ENCODE measurements at regions not wholly inside any gene's neighbourhood (a gene's known extent, or its start where the extent isn't known, plus 50 kb on each side); places are given as distances from the start of the nearest gene placed in this dataset.

DNA sequence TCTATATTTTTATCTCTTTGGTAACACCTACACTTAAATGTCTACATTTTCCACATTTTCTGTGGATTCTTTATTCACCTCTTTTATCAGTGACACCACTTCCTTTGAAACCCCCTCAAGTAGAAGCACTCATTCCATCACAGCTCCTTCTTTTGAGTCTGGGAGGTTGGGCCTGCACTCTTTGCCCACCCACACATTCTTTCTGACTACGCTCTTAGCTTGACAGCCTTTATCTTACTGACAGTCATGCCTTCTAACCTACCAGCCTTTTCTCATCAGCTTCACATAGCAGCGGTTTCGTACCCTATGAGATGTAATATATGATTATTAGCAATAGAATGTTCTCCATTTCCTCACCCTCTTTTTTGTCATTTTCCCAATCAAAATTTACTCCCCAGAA, 151.9 kb downstream of the TNFSF18 start:
- TF ChIP-seq CTCF (IDR thresholded peaks at IDR 0.05): no peak
- no peak for TF ChIP-seq POLR2A (IDR thresholded peaks at IDR 0.05)
